Breast epithelium (tissue), 4 donors: ENCODE measurements at regions not wholly inside any gene's neighbourhood (a gene's known extent, or its start where the extent isn't known, plus 50 kb on each side); places are given as distances from the start of the nearest gene placed in this dataset.
"Not testable (repeated sequence)": the region's sequence is repeated elsewhere in the genome, so short reads cannot be mapped to it uniquely, and the experiment has no call there.

Experiments
- DNase-seq, 2 donors: peaks; one replicate each; pipeline ENCODE4 v3.0.0-alpha.2; 2019; ENCODE audit warnings: low spot score in 2 of 2
- H3K27ac ChIP-seq, 2 donors: fragments of 200-600 bp; sonication (generic) in 1 of 2; one replicate each; pipeline ENCODE4 v1.5.1; 2016 to 2019; ENCODE audit warnings: mild to moderate bottlenecking in 1 of 2
- H3K27me3 ChIP-seq, 2 donors: fragments of 200-600 bp; sonication (generic) in 1 of 2; one replicate each; pipeline versions ENCODE4 v1.5.1 to v1.6.0; 2017 to 2019; ENCODE audit warnings: control low read depth in 1 of 2, mild to moderate bottlenecking in 1 of 2
- H3K36me3 ChIP-seq: fragments of 200-600 bp; one replicate; pipeline ENCODE4 v1.5.1; 2019
- H3K4me1 ChIP-seq, 2 donors: fragments of 200-600 bp; sonication (generic); one replicate each; pipeline ENCODE4 v1.5.1; 2016 to 2019; ENCODE audit warnings: control low read depth in 1 of 2
- H3K4me3 ChIP-seq, 3 donors: fragments of 200-600 bp; sonication (generic); 1 replicate in 2 of 3; 2 replicates in 1 of 3; pipeline ENCODE4 v1.5.1; 2016 to 2019; ENCODE audit warnings: mild to moderate bottlenecking in 3 of 3, moderate library complexity in 2 of 3
- H3K9me3 ChIP-seq, 2 donors: fragments of 200-600 bp; sonication (generic) in 1 of 2; one replicate each; pipeline ENCODE4 v1.5.1; 2016 to 2019; ENCODE audit warnings: control low read depth in 1 of 2
- POLR2A ChIP-seq: fragments of 450-650 bp; IDR thresholded peaks from one replicate; pipeline ENCODE4 v1.6.1; 2016; ENCODE audit warnings: antibody characterized with exemption, mild to moderate bottlenecking, moderate library complexity
- POLR2AphosphoS5 ChIP-seq, 3 donors: sonication (generic); formaldehyde crosslinking; IDR thresholded peaks; one replicate each; pipeline ENCODE4 v1.6.1; 2017; ENCODE audit warnings: antibody characterized with exemption in 3 of 3
- intact Hi-C: fragments of 100-400 bp; cut with DNase I; formaldehyde crosslinking; loops from one replicate; pipeline ENCODE4 v1.15.1; 2023; ENCODE audit warnings: low total_unique reads
- TF ChIP-seq, protein P1 (sequence below), 3 donors: fragments of 450-650 bp; IDR thresholded peaks; one replicate each; pipeline ENCODE4 v1.5.1; 2016 to 2017; ENCODE audit warnings: antibody characterized with exemption in 3 of 3, mild to moderate bottlenecking in 3 of 3, moderate library complexity in 3 of 3

DNA sequence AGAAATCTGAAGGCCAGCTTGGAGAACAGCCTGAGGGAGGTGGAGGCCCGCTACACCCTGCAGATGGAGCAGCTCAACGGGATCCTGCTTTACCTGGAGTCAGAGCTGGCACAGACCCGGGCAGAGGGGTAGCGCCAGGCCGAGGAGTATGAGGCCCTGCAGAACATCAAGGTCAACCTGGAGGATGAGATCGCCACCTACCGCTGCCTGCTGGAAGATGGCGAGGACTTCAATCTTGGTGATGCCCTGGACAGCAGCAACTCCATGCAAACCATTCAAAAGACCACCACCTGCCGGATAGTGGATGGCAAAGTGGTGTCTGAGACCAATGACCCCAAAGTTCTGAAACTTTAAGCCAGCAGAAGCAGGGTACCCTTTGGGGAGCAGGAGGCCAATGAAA is 318.4 kb downstream of the ZFHX3 start:
- DNase-seq, H3K27ac ChIP-seq, intact Hi-C loops, H3K27me3 ChIP-seq, H3K36me3 ChIP-seq, H3K4me3 ChIP-seq, H3K4me1 ChIP-seq: not testable (repeated sequence)
- H3K9me3 ChIP-seq = peaks cover 3 to 23% of the 10 kb centered on the region in 2 donors

DNA sequence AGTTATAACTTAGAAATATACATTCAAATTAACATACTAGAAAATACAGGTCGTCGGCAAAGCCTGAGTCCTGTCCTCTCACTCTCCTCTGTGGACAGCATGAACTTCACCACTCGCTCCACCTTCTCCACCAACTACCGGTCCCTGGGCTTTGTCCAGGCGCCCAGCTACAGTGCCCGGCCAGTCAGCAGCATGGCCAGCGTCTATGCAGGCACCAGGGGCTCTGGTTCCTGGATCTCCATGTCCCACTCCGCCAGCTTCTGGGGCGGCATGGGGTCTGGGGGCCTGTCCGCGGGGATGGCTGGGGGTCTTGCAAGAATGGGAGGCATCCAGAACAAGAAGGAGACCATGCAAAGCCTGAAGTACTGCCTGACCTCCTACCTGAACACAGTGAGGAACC is 319.4 kb downstream of the ZFHX3 start:
- no peak for DNase-seq
- Histone ChIP-seq H3K36me3 (no peaks in the 10 kb centered on the region), H3K27me3 (no peaks in the 10 kb centered on the region), H3K4me3 (no peak overlapping the region), H3K9me3 (peaks cover 0 to 19% of the 10 kb centered on the region in 2 donors), H3K27ac (no peak overlapping the region), H3K4me1 (no peaks in the 10 kb centered on the region)
- TF ChIP-seq POLR2AphosphoS5 (IDR thresholded peaks at IDR 0.05) = no peak
- no peak for TF ChIP-seq POLR2A
- TF ChIP-seq, protein P1, sequence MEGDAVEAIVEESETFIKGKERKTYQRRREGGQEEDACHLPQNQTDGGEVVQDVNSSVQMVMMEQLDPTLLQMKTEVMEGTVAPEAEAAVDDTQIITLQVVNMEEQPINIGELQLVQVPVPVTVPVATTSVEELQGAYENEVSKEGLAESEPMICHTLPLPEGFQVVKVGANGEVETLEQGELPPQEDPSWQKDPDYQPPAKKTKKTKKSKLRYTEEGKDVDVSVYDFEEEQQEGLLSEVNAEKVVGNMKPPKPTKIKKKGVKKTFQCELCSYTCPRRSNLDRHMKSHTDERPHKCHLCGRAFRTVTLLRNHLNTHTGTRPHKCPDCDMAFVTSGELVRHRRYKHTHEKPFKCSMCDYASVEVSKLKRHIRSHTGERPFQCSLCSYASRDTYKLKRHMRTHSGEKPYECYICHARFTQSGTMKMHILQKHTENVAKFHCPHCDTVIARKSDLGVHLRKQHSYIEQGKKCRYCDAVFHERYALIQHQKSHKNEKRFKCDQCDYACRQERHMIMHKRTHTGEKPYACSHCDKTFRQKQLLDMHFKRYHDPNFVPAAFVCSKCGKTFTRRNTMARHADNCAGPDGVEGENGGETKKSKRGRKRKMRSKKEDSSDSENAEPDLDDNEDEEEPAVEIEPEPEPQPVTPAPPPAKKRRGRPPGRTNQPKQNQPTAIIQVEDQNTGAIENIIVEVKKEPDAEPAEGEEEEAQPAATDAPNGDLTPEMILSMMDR (IDR thresholded peaks at IDR 0.05) = no peak
- intact Hi-C loops = no loop called here

DNA sequence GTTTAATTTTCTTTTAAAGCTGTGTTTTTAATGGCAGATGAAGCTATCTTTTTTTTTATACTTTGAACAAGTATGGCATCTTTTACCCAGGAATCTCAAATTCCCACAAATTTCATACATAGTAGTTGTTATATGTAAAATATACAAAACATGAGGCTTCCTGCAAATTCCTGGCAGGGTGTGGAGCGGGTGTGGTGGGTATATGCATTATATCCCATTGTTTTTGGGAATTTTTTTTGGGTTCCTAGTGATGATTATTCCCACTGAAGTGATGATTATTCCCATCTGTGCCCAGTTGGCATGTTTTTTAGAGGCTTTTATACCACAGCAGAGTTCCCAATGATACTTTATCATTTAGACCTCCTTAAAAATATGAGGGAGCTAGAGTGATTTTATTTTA is 320.4 kb downstream of the ZFHX3 start:
- intact Hi-C loops = no loop called here
- no peaks in the 10 kb centered on the region for H3K27me3 ChIP-seq
- H3K36me3 ChIP-seq = no peaks in the 10 kb centered on the region
- no peak for TF ChIP-seq POLR2A
- TF ChIP-seq, protein P1 (IDR thresholded peaks at IDR 0.05) = no peak
- TF ChIP-seq POLR2AphosphoS5 (IDR thresholded peaks at IDR 0.05) = no peak
- H3K9me3 ChIP-seq = peaks cover 0 to 19% of the 10 kb centered on the region in 2 donors
- H3K4me1 ChIP-seq = no peaks in the 10 kb centered on the region
- no peak overlapping the region for H3K27ac ChIP-seq
- no peak overlapping the region for H3K4me3 ChIP-seq
- no peak for DNase-seq

DNA sequence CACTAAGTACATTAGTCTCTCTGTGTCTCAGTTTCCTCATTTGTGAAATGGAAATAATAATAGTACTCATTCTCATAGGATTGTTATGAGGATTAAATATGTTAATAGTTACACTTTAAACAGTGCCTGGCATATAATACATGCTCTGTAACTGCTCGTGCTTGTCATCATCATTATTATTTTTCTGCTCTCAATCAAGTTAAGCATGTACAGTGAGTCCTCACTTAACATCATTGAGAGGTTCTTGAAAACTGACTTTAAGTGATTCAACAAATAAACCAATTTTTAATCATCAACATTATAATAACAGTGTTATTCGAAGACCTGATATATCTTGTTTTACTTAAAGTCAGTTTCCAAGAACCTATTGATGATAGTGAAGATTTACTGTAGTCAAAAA is 322.3 kb downstream of the ZFHX3 start:
- Histone ChIP-seq H3K4me1 (no peaks in the 10 kb centered on the region), H3K27me3 (no peaks in the 10 kb centered on the region), H3K36me3 (no peaks in the 10 kb centered on the region), H3K9me3 (peaks cover 0 to 4% of the 10 kb centered on the region in 2 donors), H3K4me3 (no peak overlapping the region), H3K27ac (no peak overlapping the region)
- intact Hi-C loops = no loop called here
- DNase-seq = no peak
- TF ChIP-seq, protein P1 (IDR thresholded peaks at IDR 0.05) = no peak
- TF ChIP-seq POLR2A = no peak
- no peak for TF ChIP-seq POLR2AphosphoS5 (IDR thresholded peaks at IDR 0.05)

DNA sequence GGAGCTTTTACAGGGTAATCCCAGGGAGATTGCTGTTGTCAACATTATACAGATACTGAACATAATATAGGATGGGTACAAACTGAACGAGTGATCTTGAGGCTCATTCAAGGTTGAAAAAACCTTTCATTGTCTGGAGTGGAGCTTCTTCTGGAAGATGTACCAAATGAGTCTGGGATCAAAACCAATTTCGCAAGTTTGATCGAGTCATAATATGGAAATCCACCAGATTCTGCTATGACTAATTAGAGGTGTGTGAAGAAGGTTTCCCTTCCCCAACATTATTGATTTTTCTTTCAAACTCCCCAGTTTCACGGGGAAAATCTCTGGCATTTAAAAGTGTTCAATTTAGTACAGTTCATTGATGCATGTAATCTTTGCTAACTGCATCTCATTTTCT is 324.1 kb downstream of the ZFHX3 start:
- no peaks in the 10 kb centered on the region for H3K4me1 ChIP-seq
- intact Hi-C loops = no loop called here
- TF ChIP-seq POLR2A (no peak), POLR2AphosphoS5 (IDR thresholded peaks at IDR 0.05) (no peak)
- TF ChIP-seq, protein P1 (IDR thresholded peaks at IDR 0.05) = no peak

DNA sequence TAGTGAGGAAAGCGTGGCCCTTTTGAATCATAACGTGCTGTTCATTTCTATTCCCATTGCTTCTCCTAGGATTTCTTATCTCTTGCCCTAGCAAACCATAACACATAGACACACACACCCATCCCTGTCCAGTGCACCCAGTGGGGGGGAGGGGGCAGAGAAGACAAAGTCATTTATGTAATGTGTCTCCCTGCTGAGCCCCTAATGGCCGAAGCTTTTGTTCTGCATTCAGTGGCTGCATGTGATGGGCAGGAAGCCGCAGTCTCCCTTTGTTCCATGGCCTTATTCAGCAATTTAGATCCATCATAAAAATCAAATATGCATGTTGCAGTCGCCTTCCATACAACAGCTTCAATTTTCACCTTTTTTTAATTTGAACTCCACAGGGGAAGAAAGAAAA is 325.4 kb downstream of the ZFHX3 start:
- intact Hi-C loops = no loop called here
- TF ChIP-seq POLR2AphosphoS5 (IDR thresholded peaks at IDR 0.05) (no peak), POLR2A (no peak)
- TF ChIP-seq, protein P1 (IDR thresholded peaks at IDR 0.05) = no peak
- Histone ChIP-seq H3K27me3 (no peaks in the 10 kb centered on the region), H3K27ac (no peak overlapping the region), H3K4me3 (no peak overlapping the region), H3K9me3 (no peaks in the 10 kb centered on the region), H3K36me3 (no peaks in the 10 kb centered on the region), H3K4me1 (no peaks in the 10 kb centered on the region)
- no peak for DNase-seq

More for the DNA sequence above, 324.1 kb downstream of the ZFHX3 start:
- Histone ChIP-seq H3K4me3 (no peak overlapping the region), H3K36me3 (no peaks in the 10 kb centered on the region), H3K27ac (no peak overlapping the region), H3K27me3 (no peaks in the 10 kb centered on the region), H3K9me3 (no peaks in the 10 kb centered on the region)
- DNase-seq = no peak
